Gastroesophageal sphincter (tissue), 3 donors: ENCODE measurements at regions not wholly inside any gene's neighbourhood (a gene's known extent, or its start where the extent isn't known, plus 50 kb on each side); places are given as distances from the start of the nearest gene placed in this dataset.

ENCODE experiments used
- EP300 ChIP-seq: sonication (generic); formaldehyde crosslinking; IDR thresholded peaks from one replicate; pipeline ENCODE4 v1.6.1; 2017; ENCODE audit warnings: antibody characterized with exemption, mild to moderate bottlenecking
- POLR2AphosphoS5 ChIP-seq: sonication (generic); formaldehyde crosslinking; IDR thresholded peaks from one replicate; pipeline ENCODE4 v1.6.1; 2017; ENCODE audit warnings: antibody characterized with exemption
- TF ChIP-seq, protein P1 (sequence below), 4 experiments: fragments of 200-600 bp in 2 of 4; fragments of 450-650 bp in 2 of 4; sonication (generic) in 1 of 4; IDR thresholded peaks; one replicate each; pipeline ENCODE4 v1.5.1; 2017 to 2019; ENCODE audit warnings: antibody characterized with exemption in 4 of 4, mild to moderate bottlenecking in 2 of 4, moderate library complexity in 2 of 4

GRCh38 chr5:74340476-74340875 lies 300.1 kb downstream of the ENC1 start:
- TF ChIP-seq, protein P1, sequence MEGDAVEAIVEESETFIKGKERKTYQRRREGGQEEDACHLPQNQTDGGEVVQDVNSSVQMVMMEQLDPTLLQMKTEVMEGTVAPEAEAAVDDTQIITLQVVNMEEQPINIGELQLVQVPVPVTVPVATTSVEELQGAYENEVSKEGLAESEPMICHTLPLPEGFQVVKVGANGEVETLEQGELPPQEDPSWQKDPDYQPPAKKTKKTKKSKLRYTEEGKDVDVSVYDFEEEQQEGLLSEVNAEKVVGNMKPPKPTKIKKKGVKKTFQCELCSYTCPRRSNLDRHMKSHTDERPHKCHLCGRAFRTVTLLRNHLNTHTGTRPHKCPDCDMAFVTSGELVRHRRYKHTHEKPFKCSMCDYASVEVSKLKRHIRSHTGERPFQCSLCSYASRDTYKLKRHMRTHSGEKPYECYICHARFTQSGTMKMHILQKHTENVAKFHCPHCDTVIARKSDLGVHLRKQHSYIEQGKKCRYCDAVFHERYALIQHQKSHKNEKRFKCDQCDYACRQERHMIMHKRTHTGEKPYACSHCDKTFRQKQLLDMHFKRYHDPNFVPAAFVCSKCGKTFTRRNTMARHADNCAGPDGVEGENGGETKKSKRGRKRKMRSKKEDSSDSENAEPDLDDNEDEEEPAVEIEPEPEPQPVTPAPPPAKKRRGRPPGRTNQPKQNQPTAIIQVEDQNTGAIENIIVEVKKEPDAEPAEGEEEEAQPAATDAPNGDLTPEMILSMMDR (IDR thresholded peaks at IDR 0.05): no peak
- TF ChIP-seq POLR2AphosphoS5: no peak
- no peak for TF ChIP-seq EP300
